ENCODE measurements at regions not wholly inside any gene's neighbourhood (a gene's known extent, or its start where the extent isn't known, plus 50 kb on each side); places are given as distances from the start of the nearest gene placed in this dataset.
"Not testable (repeated sequence)": the region's sequence is repeated elsewhere in the genome, so short reads cannot be mapped to it uniquely, and the experiment has no call there.

DNA sequence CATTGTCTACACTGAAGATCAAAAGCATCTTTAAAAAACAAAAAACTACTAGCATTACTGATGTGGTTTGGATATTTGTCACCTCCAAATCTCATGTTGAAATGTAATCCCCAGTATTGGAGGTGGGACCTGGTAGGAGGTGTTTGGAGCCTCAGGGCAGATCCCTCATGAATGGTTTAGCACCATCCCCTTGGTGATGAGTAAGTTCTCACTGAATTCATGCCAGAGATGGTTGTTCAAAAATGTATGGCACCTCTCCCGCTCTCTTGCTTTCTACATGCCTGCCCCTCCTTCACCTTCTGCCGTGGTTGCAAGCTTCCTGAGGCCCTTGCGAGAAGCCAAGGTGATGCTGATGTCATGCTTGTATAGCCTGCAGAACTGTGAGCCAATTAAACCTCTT lies 136.6 kb upstream of the FHIT start:
- Histone ChIP-seq H3K4me1 (ENCODE audit: control insufficient read depth, extremely low read depth, insufficient read depth, low read length) (no peaks in the 10 kb centered on the region), H3K9ac (replicated peaks; ENCODE audit: extremely low read depth, insufficient read depth, low read length) (no peak overlapping the region), H3K79me2 (ENCODE audit: control insufficient read depth, insufficient read depth, low read length) (no peaks in the 10 kb centered on the region), H4K20me1 (replicated peaks; ENCODE audit: control insufficient read depth, extremely low read depth, insufficient read depth, low read length) (no peaks in the 10 kb centered on the region), H3K9me1 (replicated peaks; ENCODE audit: control insufficient read depth, extremely low read depth, insufficient read depth, low read length) (no peaks in the 10 kb centered on the region), H3K4me3 (replicated peaks in 1 of 3; ENCODE audit: insufficient read depth in 1 of 3, low read depth in 1 of 3, low read length in 3 of 3) (no peak overlapping the region), H3K27me3 (ENCODE audit: control insufficient read depth in 2 of 2, insufficient read depth in 2 of 2, low read length in 2 of 2) (no peaks in the 10 kb centered on the region), H3K4me2 (ENCODE audit: insufficient read depth, low read length) (no peak overlapping the region), H3K27ac (ENCODE audit: insufficient read depth, low read depth, low read length) (no peak overlapping the region), H2AFZ (ENCODE audit: low read depth, low read length) (no peak overlapping the region), H3K36me3 (ENCODE audit: control insufficient read depth in 2 of 2, extremely low read depth in 1 of 2, insufficient read depth in 2 of 2, low read length in 2 of 2) (no peaks in the 10 kb centered on the region), H3K9me3 (replicated peaks; ENCODE audit: control insufficient read depth, insufficient read depth, low read length) (no peaks in the 10 kb centered on the region)
- dilution Hi-C loops (cut with MboI; ENCODE audit: extremely low pct_ligation_motif_present, low sequenced_read_pairs) (no loop called here), intact Hi-C loops (cut with micrococcal nuclease) (loop anchor here (5.0 kb wide), 1 partner anchor 799 kb away; no protein-coding TSS in a partner anchor)
- BruUV-seq (replicated peaks), result no TSS peak
- no peak for FAIRE-seq
- ChIA-PET CTCF (no interaction called here), POLR2A (no interaction called here)
- TF ChIP-seq FOS (IDR thresholded peaks at IDR 0.05; ENCODE audit: borderline replicate concordance, insufficient read depth, low read length), result no peak
- TF ChIP-seq POLR2AphosphoS5 (IDR thresholded peaks at IDR 0.05; ENCODE audit: insufficient read depth, low read depth, low read length), result no peak
- TF ChIP-seq, protein P1, sequence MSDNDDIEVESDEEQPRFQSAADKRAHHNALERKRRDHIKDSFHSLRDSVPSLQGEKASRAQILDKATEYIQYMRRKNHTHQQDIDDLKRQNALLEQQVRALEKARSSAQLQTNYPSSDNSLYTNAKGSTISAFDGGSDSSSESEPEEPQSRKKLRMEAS (IDR thresholded peaks at IDR 0.05; ENCODE audit: insufficient read depth, insufficient read length), result no peak
- no peak for TF ChIP-seq EZH2 (IDR thresholded peaks at IDR 0.05; ENCODE audit: borderline replicate concordance, low read depth, low read length, severe bottlenecking)
- TF ChIP-seq POLR2A (IDR thresholded peaks at IDR 0.05; ENCODE audit: low read depth, low read length), result no peak
- TF ChIP-seq, protein P2, sequence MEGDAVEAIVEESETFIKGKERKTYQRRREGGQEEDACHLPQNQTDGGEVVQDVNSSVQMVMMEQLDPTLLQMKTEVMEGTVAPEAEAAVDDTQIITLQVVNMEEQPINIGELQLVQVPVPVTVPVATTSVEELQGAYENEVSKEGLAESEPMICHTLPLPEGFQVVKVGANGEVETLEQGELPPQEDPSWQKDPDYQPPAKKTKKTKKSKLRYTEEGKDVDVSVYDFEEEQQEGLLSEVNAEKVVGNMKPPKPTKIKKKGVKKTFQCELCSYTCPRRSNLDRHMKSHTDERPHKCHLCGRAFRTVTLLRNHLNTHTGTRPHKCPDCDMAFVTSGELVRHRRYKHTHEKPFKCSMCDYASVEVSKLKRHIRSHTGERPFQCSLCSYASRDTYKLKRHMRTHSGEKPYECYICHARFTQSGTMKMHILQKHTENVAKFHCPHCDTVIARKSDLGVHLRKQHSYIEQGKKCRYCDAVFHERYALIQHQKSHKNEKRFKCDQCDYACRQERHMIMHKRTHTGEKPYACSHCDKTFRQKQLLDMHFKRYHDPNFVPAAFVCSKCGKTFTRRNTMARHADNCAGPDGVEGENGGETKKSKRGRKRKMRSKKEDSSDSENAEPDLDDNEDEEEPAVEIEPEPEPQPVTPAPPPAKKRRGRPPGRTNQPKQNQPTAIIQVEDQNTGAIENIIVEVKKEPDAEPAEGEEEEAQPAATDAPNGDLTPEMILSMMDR (IDR thresholded peaks at IDR 0.05; ENCODE audit: extremely low read depth in 1 of 2, insufficient read depth in 1 of 2, low read depth in 1 of 2, low read length in 2 of 2), result no peak
- TF ChIP-seq GATA2 (IDR thresholded peaks at IDR 0.05; ENCODE audit: insufficient read depth, insufficient read length, low read depth, low read length), result no peak
- no peak for TF ChIP-seq JUN (IDR thresholded peaks at IDR 0.05; ENCODE audit: borderline replicate concordance, insufficient read depth, insufficient read length, low read depth)
- TF ChIP-seq MYC (IDR thresholded peaks at IDR 0.05; ENCODE audit: low read depth, low read length), result no peak
- DNase-seq (ENCODE audit: low read depth, low spot score), result no peak

DNA sequence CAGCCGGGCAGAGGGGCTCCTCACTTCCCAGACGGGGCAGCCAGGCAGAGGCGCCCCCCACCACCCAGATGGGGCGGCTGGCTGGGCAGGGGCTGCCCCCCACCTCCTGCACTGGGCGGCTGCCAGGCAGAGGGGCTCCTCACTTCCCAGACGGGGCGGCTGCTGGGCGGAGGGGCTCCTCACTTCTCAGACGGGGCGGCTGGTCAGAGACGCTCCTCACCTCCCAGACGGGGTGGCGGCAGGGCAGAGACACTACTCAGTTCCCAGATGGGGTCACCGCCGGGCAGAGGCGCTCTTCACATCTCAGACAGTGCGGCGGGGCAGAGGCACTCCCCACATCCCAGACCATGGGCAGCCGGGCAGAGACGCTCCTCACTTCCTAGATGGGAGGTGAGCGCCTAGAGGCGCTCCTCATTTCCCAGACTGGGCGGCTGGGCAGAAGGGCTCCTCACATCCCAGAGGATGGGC lies 142.3 kb upstream of the FHIT start:
- dilution Hi-C loops (cut with MboI; ENCODE audit: extremely low pct_ligation_motif_present, low sequenced_read_pairs), result not testable (repeated sequence)

More for the DNA sequence above, 142.3 kb upstream of the FHIT start:
- H3K27ac ChIP-seq (ENCODE audit: insufficient read depth, low read depth, low read length); H3K4me2 ChIP-seq (ENCODE audit: insufficient read depth, low read length); H3K79me2 ChIP-seq (ENCODE audit: control insufficient read depth, insufficient read depth, low read length); BruUV-seq (replicated peaks); H2AFZ ChIP-seq (ENCODE audit: low read depth, low read length); H3K36me3 ChIP-seq (ENCODE audit: control insufficient read depth in 2 of 2, extremely low read depth in 1 of 2, insufficient read depth in 2 of 2, low read length in 2 of 2); CTCF ChIA-PET; POLR2A ChIA-PET; DNase-seq (ENCODE audit: low read depth, low spot score); H3K9me1 ChIP-seq (replicated peaks; ENCODE audit: control insufficient read depth, extremely low read depth, insufficient read depth, low read length); H3K9me3 ChIP-seq (replicated peaks; ENCODE audit: control insufficient read depth, insufficient read depth, low read length); H3K4me3 ChIP-seq (replicated peaks in 1 of 3; ENCODE audit: insufficient read depth in 1 of 3, low read depth in 1 of 3, low read length in 3 of 3); intact Hi-C loops (cut with micrococcal nuclease); H4K20me1 ChIP-seq (replicated peaks; ENCODE audit: control insufficient read depth, extremely low read depth, insufficient read depth, low read length); H3K27me3 ChIP-seq (ENCODE audit: control insufficient read depth in 2 of 2, insufficient read depth in 2 of 2, low read length in 2 of 2); FAIRE-seq; H3K4me1 ChIP-seq (ENCODE audit: control insufficient read depth, extremely low read depth, insufficient read depth, low read length); H3K9ac ChIP-seq (replicated peaks; ENCODE audit: extremely low read depth, insufficient read depth, low read length): not testable (repeated sequence)

Measured in endothelial cell of umbilical vein (primary cell).